WERI-Rb-1 (cell line): ENCODE measurements at regions not wholly inside any gene's neighbourhood (a gene's known extent, or its start where the extent isn't known, plus 50 kb on each side); places are given as distances from the start of the nearest gene placed in this dataset.

Experiments used
- DNase-seq: peaks from one replicate; pipeline ENCODE4 v3.0.0-alpha.2; 2020
- H3K27ac ChIP-seq: fragments of 250-450 bp; sonication (Bioruptor Pico); 2 replicates; pipeline ENCODE4 v1.5.1; 2020; ENCODE audit warnings: mild to moderate bottlenecking, moderate library complexity
- H3K27me3 ChIP-seq: fragments of 250-450 bp; sonication (Bioruptor Pico); 2 replicates; pipeline ENCODE4 v1.5.1; 2021; ENCODE audit warnings: mild to moderate bottlenecking, low read depth, moderate library complexity; ENCODE audit not compliant: insufficient read depth, severe bottlenecking
- H3K36me3 ChIP-seq: fragments of 250-450 bp; sonication (Bioruptor Pico); 2 replicates; pipeline ENCODE4 v1.5.1; 2020; ENCODE audit warnings: mild to moderate bottlenecking, moderate library complexity
- H3K4me3 ChIP-seq: 2 replicates; pipeline ENCODE4 v1.5.1; 2011; ENCODE audit warnings: low read depth, mild to moderate bottlenecking, control low read depth, low read length
- H3K9me3 ChIP-seq: fragments of 250-450 bp; sonication (Bioruptor Pico); 2 replicates; pipeline ENCODE4 v1.5.1; 2021; ENCODE audit warnings: mild to moderate bottlenecking, moderate library complexity; ENCODE audit not compliant: severe bottlenecking
- CTCF ChIP-seq: IDR thresholded peaks from 2 replicates; pipeline ENCODE4 v1.5.1; 2011; ENCODE audit warnings: low read depth, mild to moderate bottlenecking, control low read depth, inconsistent platforms, low read length

GRCh38 chr2:37829202-37829601 lies 95.9 kb upstream of the RMDN2 start:
- no peak overlapping the region for H3K4me3 ChIP-seq
- peak; percentile 48 for DNase-seq
- H3K36me3 ChIP-seq, result no peaks in the 10 kb centered on the region
- TF ChIP-seq CTCF, result no peak
- H3K9me3 ChIP-seq, result no peaks in the 10 kb centered on the region
- no peaks in the 10 kb centered on the region for H3K27me3 ChIP-seq
- peak overlapping the region; percentile 50 for H3K27ac ChIP-seq

- no peaks in the 10 kb centered on the region for H3K36me3 ChIP-seq
- no peak overlapping the region for H3K4me3 ChIP-seq
- H3K27me3 ChIP-seq, result no peaks in the 10 kb centered on the region
- TF ChIP-seq CTCF, result no peak
- H3K9me3 ChIP-seq, result no peaks in the 10 kb centered on the region
- H3K27ac ChIP-seq, result peak overlapping the region; percentile 50
- DNase-seq, result peak; percentile 59
Observed at GRCh38 chr2:37829616-37830395, 95.3 kb upstream of the RMDN2 start.

- Histone ChIP-seq H3K27me3 (no peaks in the 10 kb centered on the region), H3K4me3 (no peak overlapping the region), H3K36me3 (no peaks in the 10 kb centered on the region), H3K9me3 (no peaks in the 10 kb centered on the region), H3K27ac (no peak overlapping the region)
- DNase-seq, result no peak
- TF ChIP-seq CTCF, result no peak
Observed at GRCh38 chr2:37830636-37831035, 94.5 kb upstream of the RMDN2 start.

GRCh38 chr2:37831081-37831780 lies 93.9 kb upstream of the RMDN2 start:
- no peak overlapping the region for H3K27ac ChIP-seq
- H3K4me3 ChIP-seq, result no peak overlapping the region
- no peak for TF ChIP-seq CTCF
- no peaks in the 10 kb centered on the region for H3K27me3 ChIP-seq
- no peaks in the 10 kb centered on the region for H3K9me3 ChIP-seq
- H3K36me3 ChIP-seq, result no peaks in the 10 kb centered on the region
- DNase-seq, result no peak

GRCh38 chr2:37832590-37833197 lies 92.4 kb upstream of the RMDN2 start:
- H3K27me3 ChIP-seq, result no peaks in the 10 kb centered on the region
- peak; percentile 77 for TF ChIP-seq CTCF
- DNase-seq, result peak; percentile 96
- no peak overlapping the region for H3K27ac ChIP-seq
- no peak overlapping the region for H3K4me3 ChIP-seq
- no peaks in the 10 kb centered on the region for H3K36me3 ChIP-seq
- H3K9me3 ChIP-seq, result no peaks in the 10 kb centered on the region
